WI38 (cell line): ENCODE measurements at regions not wholly inside any gene's neighbourhood (a gene's known extent, or its start where the extent isn't known, plus 50 kb on each side); places are given as distances from the start of the nearest gene placed in this dataset.
"Not testable (repeated sequence)": the region's sequence is repeated elsewhere in the genome, so short reads cannot be mapped to it uniquely, and the experiment has no call there.

Source experiments
- H3K4me3 ChIP-seq: 2 replicates; pipeline ENCODE4 v1.5.1; 2011; ENCODE audit warnings: low read depth, mild to moderate bottlenecking, control low read depth, low read length
- CTCF ChIP-seq: IDR thresholded peaks from 2 replicates; pipeline ENCODE4 v1.5.1; 2012; ENCODE audit warnings: low read depth, mild to moderate bottlenecking, control low read depth, low read length

- H3K4me3 ChIP-seq = no peak overlapping the region
- no peak for TF ChIP-seq CTCF
These were observed 163.5 kb upstream of the CXCR4 start for GRCh38 chr2:136281281-136282114.

- H3K4me3 ChIP-seq = not testable (repeated sequence)
These were observed 148.4 kb upstream of the CXCR4 start for GRCh38 chr2:136266346-136266745.

- no peak for TF ChIP-seq CTCF
- H3K4me3 ChIP-seq = no peak overlapping the region
These were observed 141.6 kb upstream of the CXCR4 start for GRCh38 chr2:136259551-136259950.

GRCh38 chr2:136257893-136258292, 139.9 kb upstream of the CXCR4 start:
- TF ChIP-seq CTCF = no peak
- no peak overlapping the region for H3K4me3 ChIP-seq

- TF ChIP-seq CTCF = no peak
- no peak overlapping the region for H3K4me3 ChIP-seq
These were observed 137.9 kb upstream of the CXCR4 start for GRCh38 chr2:136255648-136256461.

GRCh38 chr2:136255127-136255526, 137.2 kb upstream of the CXCR4 start:
- no peak for TF ChIP-seq CTCF
- no peak overlapping the region for H3K4me3 ChIP-seq

- no peak for TF ChIP-seq CTCF
- H3K4me3 ChIP-seq = no peak overlapping the region
These were observed 136.7 kb upstream of the CXCR4 start for GRCh38 chr2:136254681-136255080.
